HL-60 (cell line): ENCODE measurements at regions not wholly inside any gene's neighbourhood (a gene's known extent, or its start where the extent isn't known, plus 50 kb on each side); places are given as distances from the start of the nearest gene placed in this dataset.

Experiments
- GABPA ChIP-seq: IDR thresholded peaks from 2 replicates; pipeline ENCODE4 v1.6.1; 2012; ENCODE audit warnings: low read depth
- POLR2AphosphoS5 ChIP-seq: IDR thresholded peaks from 2 replicates; pipeline ENCODE4 v1.6.1; 2012; ENCODE audit warnings: low read depth
- TF ChIP-seq, protein P1 (sequence below): IDR thresholded peaks from one replicate; pipeline ENCODE4 v1.5.1; 2011; ENCODE audit warnings: low read length, control low read depth, inconsistent platforms; ENCODE audit not compliant: insufficient read depth

DNA sequence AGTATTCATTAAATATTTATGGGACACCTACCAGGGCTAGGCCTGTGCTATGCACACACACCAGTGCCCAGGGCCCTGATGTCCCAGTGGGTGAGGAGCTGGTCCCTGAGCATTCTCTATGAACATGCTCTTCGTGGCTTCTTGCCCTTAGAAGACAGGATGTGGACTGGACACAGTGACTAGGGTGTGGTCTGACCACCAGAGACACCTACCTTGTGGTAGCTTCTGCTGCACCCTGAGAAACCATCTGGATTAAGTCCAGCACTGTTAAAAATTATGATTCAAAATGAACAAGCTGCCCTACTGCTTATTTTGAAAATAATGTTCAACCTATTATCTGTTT, 112.9 kb upstream of the RPS6KA2 start:
- TF ChIP-seq, protein P1, sequence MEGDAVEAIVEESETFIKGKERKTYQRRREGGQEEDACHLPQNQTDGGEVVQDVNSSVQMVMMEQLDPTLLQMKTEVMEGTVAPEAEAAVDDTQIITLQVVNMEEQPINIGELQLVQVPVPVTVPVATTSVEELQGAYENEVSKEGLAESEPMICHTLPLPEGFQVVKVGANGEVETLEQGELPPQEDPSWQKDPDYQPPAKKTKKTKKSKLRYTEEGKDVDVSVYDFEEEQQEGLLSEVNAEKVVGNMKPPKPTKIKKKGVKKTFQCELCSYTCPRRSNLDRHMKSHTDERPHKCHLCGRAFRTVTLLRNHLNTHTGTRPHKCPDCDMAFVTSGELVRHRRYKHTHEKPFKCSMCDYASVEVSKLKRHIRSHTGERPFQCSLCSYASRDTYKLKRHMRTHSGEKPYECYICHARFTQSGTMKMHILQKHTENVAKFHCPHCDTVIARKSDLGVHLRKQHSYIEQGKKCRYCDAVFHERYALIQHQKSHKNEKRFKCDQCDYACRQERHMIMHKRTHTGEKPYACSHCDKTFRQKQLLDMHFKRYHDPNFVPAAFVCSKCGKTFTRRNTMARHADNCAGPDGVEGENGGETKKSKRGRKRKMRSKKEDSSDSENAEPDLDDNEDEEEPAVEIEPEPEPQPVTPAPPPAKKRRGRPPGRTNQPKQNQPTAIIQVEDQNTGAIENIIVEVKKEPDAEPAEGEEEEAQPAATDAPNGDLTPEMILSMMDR, result no peak
- TF ChIP-seq POLR2AphosphoS5, result no peak
- TF ChIP-seq GABPA, result no peak
